MG63 (cell line): ENCODE measurements at regions not wholly inside any gene's neighbourhood (a gene's known extent, or its start where the extent isn't known, plus 50 kb on each side); places are given as distances from the start of the nearest gene placed in this dataset.

Experiments
- DNase-seq: peaks from one replicate; pipeline ENCODE4 v3.0.0-alpha.2; 2020
- H3K27me3 ChIP-seq: fragments of 250-450 bp; sonication (Bioruptor Pico); 2 replicates; pipeline ENCODE4 v1.5.1; 2020; ENCODE audit warnings: mild to moderate bottlenecking, moderate library complexity
- H3K36me3 ChIP-seq: fragments of 250-450 bp; sonication (Bioruptor Pico); 2 replicates; pipeline ENCODE4 v1.5.1; 2020; ENCODE audit warnings: mild to moderate bottlenecking, moderate library complexity
- H3K4me3 ChIP-seq: fragments of 250-450 bp; sonication (Bioruptor Pico); 2 replicates; pipeline ENCODE4 v1.5.1; 2020; ENCODE audit warnings: mild to moderate bottlenecking, moderate library complexity
- H3K9me3 ChIP-seq: fragments of 250-450 bp; sonication (Bioruptor Pico); 2 replicates; pipeline ENCODE4 v1.5.1; 2020; ENCODE audit warnings: mild to moderate bottlenecking, moderate library complexity

GRCh38 chr18:46276748-46277147 lies 172.6 kb downstream of the HAUS1 start:
- no peaks in the 10 kb centered on the region for H3K27me3 ChIP-seq
- no peak overlapping the region for H3K4me3 ChIP-seq
- no peaks in the 10 kb centered on the region for H3K9me3 ChIP-seq
- no peaks in the 10 kb centered on the region for H3K36me3 ChIP-seq
- DNase-seq, result no peak

GRCh38 chr18:46278481-46279465 lies 174.6 kb downstream of the HAUS1 start:
- no peaks in the 10 kb centered on the region for H3K27me3 ChIP-seq
- no peaks in the 10 kb centered on the region for H3K9me3 ChIP-seq
- no peaks in the 10 kb centered on the region for H3K36me3 ChIP-seq
- H3K4me3 ChIP-seq, result no peak overlapping the region
- DNase-seq, result no peak

GRCh38 chr18:46279673-46280072 lies 175.5 kb downstream of the HAUS1 start:
- Histone ChIP-seq H3K4me3 (no peak overlapping the region), H3K36me3 (no peaks in the 10 kb centered on the region), H3K9me3 (no peaks in the 10 kb centered on the region), H3K27me3 (no peaks in the 10 kb centered on the region)
- no peak for DNase-seq

- no peaks in the 10 kb centered on the region for H3K27me3 ChIP-seq
- H3K36me3 ChIP-seq, result no peaks in the 10 kb centered on the region
- H3K9me3 ChIP-seq, result no peaks in the 10 kb centered on the region
- no peak overlapping the region for H3K4me3 ChIP-seq
- peak; percentile 51 for DNase-seq
These were observed 177.3 kb downstream of the HAUS1 start for GRCh38 chr18:46281185-46282176.

GRCh38 chr18:46282177-46282570 lies 178.0 kb downstream of the HAUS1 start:
- Histone ChIP-seq H3K9me3 (no peaks in the 10 kb centered on the region), H3K4me3 (no peak overlapping the region), H3K36me3 (no peaks in the 10 kb centered on the region), H3K27me3 (no peaks in the 10 kb centered on the region)
- DNase-seq, result no peak

- no peak for DNase-seq
- no peak overlapping the region for H3K4me3 ChIP-seq
- H3K9me3 ChIP-seq, result no peaks in the 10 kb centered on the region
- H3K36me3 ChIP-seq, result no peaks in the 10 kb centered on the region
- H3K27me3 ChIP-seq, result no peaks in the 10 kb centered on the region
These were observed 178.5 kb downstream of the HAUS1 start for GRCh38 chr18:46282646-46283045.

GRCh38 chr18:46283268-46283667 lies 179.1 kb downstream of the HAUS1 start:
- DNase-seq, result no peak
- no peaks in the 10 kb centered on the region for H3K9me3 ChIP-seq
- no peaks in the 10 kb centered on the region for H3K27me3 ChIP-seq
- no peaks in the 10 kb centered on the region for H3K36me3 ChIP-seq
- no peak overlapping the region for H3K4me3 ChIP-seq

GRCh38 chr18:46283895-46284295 lies 179.7 kb downstream of the HAUS1 start:
- Histone ChIP-seq H3K9me3 (no peaks in the 10 kb centered on the region), H3K27me3 (no peaks in the 10 kb centered on the region), H3K36me3 (no peaks in the 10 kb centered on the region), H3K4me3 (no peak overlapping the region)
- DNase-seq, result no peak

- H3K9me3 ChIP-seq, result no peaks in the 10 kb centered on the region
- H3K4me3 ChIP-seq, result no peak overlapping the region
- H3K27me3 ChIP-seq, result no peaks in the 10 kb centered on the region
- DNase-seq, result no peak
- no peaks in the 10 kb centered on the region for H3K36me3 ChIP-seq
These were observed 185.3 kb downstream of the HAUS1 start for GRCh38 chr18:46289463-46289862.

GRCh38 chr18:46289931-46290330 lies 185.7 kb downstream of the HAUS1 start:
- no peak overlapping the region for H3K4me3 ChIP-seq
- no peaks in the 10 kb centered on the region for H3K36me3 ChIP-seq
- H3K9me3 ChIP-seq, result no peaks in the 10 kb centered on the region
- H3K27me3 ChIP-seq, result no peaks in the 10 kb centered on the region
- no peak for DNase-seq

GRCh38 chr18:46290440-46291020 lies 186.3 kb downstream of the HAUS1 start:
- no peaks in the 10 kb centered on the region for H3K36me3 ChIP-seq
- DNase-seq, result no peak
- H3K27me3 ChIP-seq, result no peaks in the 10 kb centered on the region
- no peak overlapping the region for H3K4me3 ChIP-seq
- H3K9me3 ChIP-seq, result no peaks in the 10 kb centered on the region

GRCh38 chr18:46291149-46291548 lies 187.0 kb downstream of the HAUS1 start:
- H3K36me3 ChIP-seq, result no peaks in the 10 kb centered on the region
- no peaks in the 10 kb centered on the region for H3K9me3 ChIP-seq
- no peaks in the 10 kb centered on the region for H3K27me3 ChIP-seq
- no peak overlapping the region for H3K4me3 ChIP-seq
- DNase-seq, result no peak

- Histone ChIP-seq H3K36me3 (no peaks in the 10 kb centered on the region), H3K27me3 (no peaks in the 10 kb centered on the region), H3K9me3 (no peaks in the 10 kb centered on the region), H3K4me3 (no peak overlapping the region)
- no peak for DNase-seq
These were observed 189.6 kb downstream of the HAUS1 start for GRCh38 chr18:46293742-46294181.

GRCh38 chr18:46294318-46294717 lies 190.1 kb downstream of the HAUS1 start:
- Histone ChIP-seq H3K27me3 (no peaks in the 10 kb centered on the region), H3K9me3 (no peaks in the 10 kb centered on the region), H3K4me3 (no peak overlapping the region), H3K36me3 (no peaks in the 10 kb centered on the region)
- no peak for DNase-seq

GRCh38 chr18:46294751-46295150 lies 190.6 kb downstream of the HAUS1 start:
- DNase-seq, result no peak
- Histone ChIP-seq H3K27me3 (no peaks in the 10 kb centered on the region), H3K4me3 (no peak overlapping the region), H3K36me3 (no peaks in the 10 kb centered on the region), H3K9me3 (no peaks in the 10 kb centered on the region)

GRCh38 chr18:46295416-46295815 lies 191.2 kb downstream of the HAUS1 start:
- H3K9me3 ChIP-seq, result no peaks in the 10 kb centered on the region
- H3K36me3 ChIP-seq, result no peaks in the 10 kb centered on the region
- H3K4me3 ChIP-seq, result no peak overlapping the region
- no peak for DNase-seq
- no peaks in the 10 kb centered on the region for H3K27me3 ChIP-seq

- Histone ChIP-seq H3K36me3 (no peaks in the 10 kb centered on the region), H3K9me3 (no peaks in the 10 kb centered on the region), H3K4me3 (no peak overlapping the region), H3K27me3 (no peaks in the 10 kb centered on the region)
- no peak for DNase-seq
These were observed 192.5 kb downstream of the HAUS1 start for GRCh38 chr18:46296656-46297055.
